A673 (cell line): ENCODE measurements at regions not wholly inside any gene's neighbourhood (a gene's known extent, or its start where the extent isn't known, plus 50 kb on each side); places are given as distances from the start of the nearest gene placed in this dataset. TPM values are rescaled to one million over a fixed set of nuclear protein-coding genes. Genes with fewer than 3 reads are reported as not detected.

Experiments used
- BruUV-seq: library from RNA; stranded (reverse); fragments of 400-500 nt; replicated peaks from 2 replicates; lab custom pipeline; 2021; lab: Mats Ljungman, UMichigan
- CTCF ChIA-PET: fragments of 300-600 bp; sonication (Branson Sonifier 250); formaldehyde crosslinking; loops from one replicate; lab custom pipeline; 2022; ENCODE audit warnings: antibody characterized with exemption; lab: Charles Lee
- POLR2A ChIA-PET: fragments of 300-600 bp; sonication (Branson Sonifier 250); formaldehyde crosslinking; loops from one replicate; lab custom pipeline; 2022; ENCODE audit warnings: antibody characterized with exemption; ENCODE audit not compliant: low non-redundant PET; lab: Charles Lee
- DNase-seq: peaks from one replicate; pipeline ENCODE4 v3.0.0-alpha.2; 2015; ENCODE audit warnings: low spot score
- H3K27ac ChIP-seq: fragments of 200-600 bp; sonication (generic); 2 replicates; pipeline ENCODE4 v1.5.1; 2016; ENCODE audit warnings: mixed run types, low read depth, mild to moderate bottlenecking, mixed read lengths, antibody characterized with exemption, low read length; ENCODE audit not compliant: poor library complexity, severe bottlenecking
- H3K27me3 ChIP-seq: fragments of 200-600 bp; sonication (generic); replicated peaks from 2 replicates; pipeline ENCODE4 v1.6.1; 2017; ENCODE audit warnings: mixed run types, low read depth, mild to moderate bottlenecking, mixed read lengths, antibody characterized with exemption, low read length; ENCODE audit not compliant: insufficient read depth, poor library complexity
- H3K36me3 ChIP-seq: fragments of 200-600 bp; sonication (generic); 2 replicates; pipeline ENCODE4 v1.6.1; 2016; ENCODE audit warnings: mixed run types, mild to moderate bottlenecking, mixed read lengths, antibody characterized with exemption, low read length; ENCODE audit not compliant: insufficient read depth, poor library complexity, severe bottlenecking
- H3K4me1 ChIP-seq: fragments of 200-600 bp; sonication (generic); 2 replicates; pipeline ENCODE4 v1.6.1; 2017; ENCODE audit warnings: mixed run types, mild to moderate bottlenecking, mixed read lengths, antibody characterized with exemption, low read length; ENCODE audit not compliant: insufficient read depth, poor library complexity, severe bottlenecking
- H3K4me3 ChIP-seq: fragments of 200-600 bp; sonication (generic); 2 replicates; pipeline ENCODE4 v1.5.1; 2016; ENCODE audit warnings: low read depth, mixed run types, mild to moderate bottlenecking, mixed read lengths, low read length; ENCODE audit not compliant: poor library complexity, severe bottlenecking
- H3K9me3 ChIP-seq: fragments of 200-600 bp; sonication (generic); 2 replicates; pipeline ENCODE4 v1.6.1; 2016; ENCODE audit warnings: mixed run types, low read depth, mild to moderate bottlenecking, mixed read lengths, antibody characterized with exemption, low read length; ENCODE audit not compliant: poor library complexity, severe bottlenecking
- EZH2 ChIP-seq: fragments of 200-600 bp; sonication (generic); IDR thresholded peaks from 2 replicates; pipeline ENCODE4 v1.6.1; 2017; ENCODE audit warnings: borderline replicate concordance, low read depth, mild to moderate bottlenecking, mixed read lengths, antibody characterized with exemption, low read length; ENCODE audit not compliant: poor library complexity, severe bottlenecking
- intact Hi-C: fragments of 100-400 bp; cut with micrococcal nuclease; formaldehyde crosslinking; loops from one replicate; pipeline ENCODE4 v1.10.0; 2022; ENCODE audit not compliant: unreplicated experiment
- microRNA-seq: library from miRNA; unstranded; fragments of <30 nt; microRNA quantifications from one replicate; pipeline ENCODE4 v1.2.0, GENCODE V29; 2021
- TF ChIP-seq, protein P1 (sequence below): fragments of 300-800, 200-600 bp; sonication (generic); conservative IDR thresholded peaks from 2 replicates; pipeline ENCODE4 v1.5.1; 2017; ENCODE audit warnings: low read depth, mild to moderate bottlenecking, antibody characterized with exemption, low read length, moderate library complexity, mixed read lengths

DNA sequence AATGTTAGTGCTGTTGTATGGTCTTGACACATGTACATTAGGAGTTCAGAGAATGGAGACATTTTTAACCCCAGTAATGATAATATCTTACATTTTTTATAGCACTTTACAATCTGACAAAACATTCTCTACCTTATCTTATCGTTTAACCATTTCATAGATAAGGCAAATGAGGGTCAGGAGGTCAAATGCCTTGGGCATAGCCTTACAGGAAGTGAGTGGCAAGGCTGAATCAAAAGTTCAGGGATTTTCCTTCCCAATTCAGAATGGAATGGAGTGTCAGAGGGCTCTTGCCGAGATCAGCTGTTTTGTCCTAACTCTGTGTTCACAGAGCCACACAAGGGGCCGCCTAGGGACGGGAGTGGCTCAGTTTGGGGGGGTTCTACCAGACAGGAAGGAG is 57.6 kb upstream of the AK4 start:
- no peak for DNase-seq
- Histone ChIP-seq H3K27ac (no peak overlapping the region), H3K27me3 (no peaks in the 10 kb centered on the region), H3K9me3 (peaks cover 5% of the 10 kb centered on the region), H3K36me3 (no peaks in the 10 kb centered on the region), H3K4me3 (no peak overlapping the region), H3K4me1 (no peaks in the 10 kb centered on the region)
- POLR2A ChIA-PET: no interaction called here
- CTCF ChIA-PET: no interaction called here
- intact Hi-C loops: no loop called here
- BruUV-seq: no TSS peak
- TF ChIP-seq, protein P1, sequence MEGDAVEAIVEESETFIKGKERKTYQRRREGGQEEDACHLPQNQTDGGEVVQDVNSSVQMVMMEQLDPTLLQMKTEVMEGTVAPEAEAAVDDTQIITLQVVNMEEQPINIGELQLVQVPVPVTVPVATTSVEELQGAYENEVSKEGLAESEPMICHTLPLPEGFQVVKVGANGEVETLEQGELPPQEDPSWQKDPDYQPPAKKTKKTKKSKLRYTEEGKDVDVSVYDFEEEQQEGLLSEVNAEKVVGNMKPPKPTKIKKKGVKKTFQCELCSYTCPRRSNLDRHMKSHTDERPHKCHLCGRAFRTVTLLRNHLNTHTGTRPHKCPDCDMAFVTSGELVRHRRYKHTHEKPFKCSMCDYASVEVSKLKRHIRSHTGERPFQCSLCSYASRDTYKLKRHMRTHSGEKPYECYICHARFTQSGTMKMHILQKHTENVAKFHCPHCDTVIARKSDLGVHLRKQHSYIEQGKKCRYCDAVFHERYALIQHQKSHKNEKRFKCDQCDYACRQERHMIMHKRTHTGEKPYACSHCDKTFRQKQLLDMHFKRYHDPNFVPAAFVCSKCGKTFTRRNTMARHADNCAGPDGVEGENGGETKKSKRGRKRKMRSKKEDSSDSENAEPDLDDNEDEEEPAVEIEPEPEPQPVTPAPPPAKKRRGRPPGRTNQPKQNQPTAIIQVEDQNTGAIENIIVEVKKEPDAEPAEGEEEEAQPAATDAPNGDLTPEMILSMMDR: no peak
- TF ChIP-seq EZH2: no peak

DNA sequence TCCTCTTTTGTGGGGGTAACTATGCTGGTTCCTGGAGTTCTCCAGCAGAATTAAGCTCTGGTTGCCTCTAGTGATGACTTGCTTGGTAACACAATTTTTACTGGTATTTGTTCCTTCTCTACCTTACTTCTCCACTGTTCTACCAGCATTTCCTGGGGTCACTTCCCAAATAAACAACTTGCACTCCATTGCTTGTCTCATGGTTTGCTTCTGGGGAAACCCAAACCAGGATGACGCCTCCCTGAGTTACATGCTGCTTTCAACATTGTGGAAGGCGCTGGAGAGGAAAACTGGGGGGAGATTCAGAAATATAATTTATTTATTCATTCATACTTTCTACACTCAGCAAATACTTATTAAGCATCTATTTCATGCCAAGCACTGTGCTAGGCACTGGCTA is 55.3 kb upstream of the AK4 start:
- H3K9me3 ChIP-seq: peaks cover 5% of the 10 kb centered on the region
- no peak overlapping the region for H3K4me3 ChIP-seq
- H3K4me1 ChIP-seq: no peaks in the 10 kb centered on the region
- intact Hi-C loops: no loop called here
- POLR2A ChIA-PET: no interaction called here
- H3K27ac ChIP-seq: no peak overlapping the region
- no peak for DNase-seq
- CTCF ChIA-PET: no interaction called here
- BruUV-seq: no TSS peak
- H3K36me3 ChIP-seq: no peaks in the 10 kb centered on the region
- no peak for TF ChIP-seq EZH2
- TF ChIP-seq, protein P1: no peak
- no peaks in the 10 kb centered on the region for H3K27me3 ChIP-seq

DNA sequence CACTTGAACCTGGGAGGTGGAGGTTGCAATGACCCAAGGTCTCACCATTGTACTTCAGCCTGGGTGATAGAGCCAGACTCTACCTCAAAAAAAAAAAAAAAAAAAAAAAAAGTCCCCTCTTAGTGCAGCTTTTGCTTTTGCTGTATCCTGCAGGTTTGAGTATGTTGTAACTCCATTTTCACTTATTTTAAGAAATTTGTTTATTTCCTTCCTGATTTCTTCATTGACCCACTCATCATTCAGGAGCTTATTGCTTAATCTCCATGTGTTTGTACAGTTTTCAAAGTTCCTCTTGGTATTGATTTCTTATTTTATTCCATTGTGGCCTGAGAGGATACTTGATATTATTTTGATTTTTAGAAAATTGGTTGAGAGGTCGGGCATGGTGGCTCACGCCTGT is 50.9 kb upstream of the AK4 start:
- CTCF ChIA-PET: interaction anchor here (0.7 kb wide), 1 partner anchor 170 kb away, joined by 9 read pairs; no protein-coding TSS in a partner anchor
- BruUV-seq: no TSS peak
- peaks cover 5% of the 10 kb centered on the region for H3K9me3 ChIP-seq
- H3K36me3 ChIP-seq: no peaks in the 10 kb centered on the region
- H3K4me3 ChIP-seq: no peak overlapping the region
- intact Hi-C loops: no loop called here
- no peak overlapping the region for H3K27ac ChIP-seq
- POLR2A ChIA-PET: interaction anchor here (0.6 kb wide), 1 partner anchor 9 kb away, joined by 3 read pairs; no protein-coding TSS in a partner anchor
- no peak for TF ChIP-seq EZH2
- TF ChIP-seq, protein P1: no peak
- no peaks in the 10 kb centered on the region for H3K27me3 ChIP-seq
- H3K4me1 ChIP-seq: no peaks in the 10 kb centered on the region
- no peak for DNase-seq

Small RNA genes lying in the stretch of these regions (microRNA-seq; reads per million reads assigned to microRNA genes)
- gene MIR101-1 (8.6 reads per million, percentile 27 among the genes with 10 or more reads in this experiment), gene MIR3671 (not detected)
